DND-41 (cell line): ENCODE measurements at regions not wholly inside any gene's neighbourhood (a gene's known extent, or its start where the extent isn't known, plus 50 kb on each side); places are given as distances from the start of the nearest gene placed in this dataset.

Source experiments
- EZH2 ChIP-seq: IDR thresholded peaks from 3 replicates; pipeline ENCODE4 v1.6.1; 2012; ENCODE audit warnings: borderline replicate concordance, low read depth, mild to moderate bottlenecking, moderate library complexity, low read length, inconsistent platforms; ENCODE audit not compliant: severe bottlenecking
- TF ChIP-seq, protein P1 (sequence below): IDR thresholded peaks from 2 replicates; pipeline ENCODE4 v1.5.1; 2012; ENCODE audit warnings: borderline replicate concordance, low read length, moderate library complexity, mild to moderate bottlenecking; ENCODE audit not compliant: poor library complexity, severe bottlenecking; ENCODE audit errors: extremely low read depth

DNA sequence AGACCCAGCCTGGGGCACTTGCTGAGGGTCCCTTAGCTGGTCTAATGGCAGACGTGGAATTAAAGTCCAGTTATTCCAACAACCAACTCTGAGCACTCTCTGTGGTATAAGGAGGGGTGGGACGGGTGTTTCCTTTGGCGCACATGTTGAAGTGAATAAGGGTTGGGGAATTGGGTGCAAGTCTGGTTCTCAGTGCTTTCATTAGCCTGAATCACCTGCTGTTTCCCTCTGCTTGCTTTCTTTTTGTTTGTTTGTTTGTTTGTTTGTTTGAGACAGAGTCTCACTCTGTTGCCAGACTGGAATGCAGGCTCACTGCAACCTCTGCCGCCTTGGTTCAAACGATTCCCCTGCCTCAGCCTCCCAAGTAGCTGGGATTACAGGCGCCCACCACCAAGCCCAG, 110.1 kb downstream of the TNFAIP3 start:
- TF ChIP-seq, protein P1, sequence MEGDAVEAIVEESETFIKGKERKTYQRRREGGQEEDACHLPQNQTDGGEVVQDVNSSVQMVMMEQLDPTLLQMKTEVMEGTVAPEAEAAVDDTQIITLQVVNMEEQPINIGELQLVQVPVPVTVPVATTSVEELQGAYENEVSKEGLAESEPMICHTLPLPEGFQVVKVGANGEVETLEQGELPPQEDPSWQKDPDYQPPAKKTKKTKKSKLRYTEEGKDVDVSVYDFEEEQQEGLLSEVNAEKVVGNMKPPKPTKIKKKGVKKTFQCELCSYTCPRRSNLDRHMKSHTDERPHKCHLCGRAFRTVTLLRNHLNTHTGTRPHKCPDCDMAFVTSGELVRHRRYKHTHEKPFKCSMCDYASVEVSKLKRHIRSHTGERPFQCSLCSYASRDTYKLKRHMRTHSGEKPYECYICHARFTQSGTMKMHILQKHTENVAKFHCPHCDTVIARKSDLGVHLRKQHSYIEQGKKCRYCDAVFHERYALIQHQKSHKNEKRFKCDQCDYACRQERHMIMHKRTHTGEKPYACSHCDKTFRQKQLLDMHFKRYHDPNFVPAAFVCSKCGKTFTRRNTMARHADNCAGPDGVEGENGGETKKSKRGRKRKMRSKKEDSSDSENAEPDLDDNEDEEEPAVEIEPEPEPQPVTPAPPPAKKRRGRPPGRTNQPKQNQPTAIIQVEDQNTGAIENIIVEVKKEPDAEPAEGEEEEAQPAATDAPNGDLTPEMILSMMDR: no peak
- TF ChIP-seq EZH2: no peak
